Breast epithelium (tissue), 4 donors: ENCODE measurements at regions not wholly inside any gene's neighbourhood (a gene's known extent, or its start where the extent isn't known, plus 50 kb on each side); places are given as distances from the start of the nearest gene placed in this dataset.
"Not testable (repeated sequence)": the region's sequence is repeated elsewhere in the genome, so short reads cannot be mapped to it uniquely, and the experiment has no call there.

Experiments used
- DNase-seq, 2 donors: peaks; one replicate each; pipeline ENCODE4 v3.0.0-alpha.2; 2019; ENCODE audit warnings: low spot score in 2 of 2
- H3K27ac ChIP-seq, 2 donors: fragments of 200-600 bp; sonication (generic) in 1 of 2; one replicate each; pipeline ENCODE4 v1.5.1; 2016 to 2019; ENCODE audit warnings: mild to moderate bottlenecking in 1 of 2
- H3K27me3 ChIP-seq, 2 donors: fragments of 200-600 bp; sonication (generic) in 1 of 2; one replicate each; pipeline versions ENCODE4 v1.5.1 to v1.6.0; 2017 to 2019; ENCODE audit warnings: control low read depth in 1 of 2, mild to moderate bottlenecking in 1 of 2
- H3K36me3 ChIP-seq: fragments of 200-600 bp; one replicate; pipeline ENCODE4 v1.5.1; 2019
- H3K4me1 ChIP-seq, 2 donors: fragments of 200-600 bp; sonication (generic); one replicate each; pipeline ENCODE4 v1.5.1; 2016 to 2019; ENCODE audit warnings: control low read depth in 1 of 2
- H3K4me3 ChIP-seq, 3 donors: fragments of 200-600 bp; sonication (generic); 1 replicate in 2 of 3; 2 replicates in 1 of 3; pipeline ENCODE4 v1.5.1; 2016 to 2019; ENCODE audit warnings: mild to moderate bottlenecking in 3 of 3, moderate library complexity in 2 of 3
- H3K9me3 ChIP-seq, 2 donors: fragments of 200-600 bp; sonication (generic) in 1 of 2; one replicate each; pipeline ENCODE4 v1.5.1; 2016 to 2019; ENCODE audit warnings: control low read depth in 1 of 2
- POLR2A ChIP-seq: fragments of 450-650 bp; IDR thresholded peaks from one replicate; pipeline ENCODE4 v1.6.1; 2016; ENCODE audit warnings: antibody characterized with exemption, mild to moderate bottlenecking, moderate library complexity
- POLR2AphosphoS5 ChIP-seq, 3 donors: sonication (generic); formaldehyde crosslinking; IDR thresholded peaks; one replicate each; pipeline ENCODE4 v1.6.1; 2017; ENCODE audit warnings: antibody characterized with exemption in 3 of 3
- intact Hi-C: fragments of 100-400 bp; cut with DNase I; formaldehyde crosslinking; loops from one replicate; pipeline ENCODE4 v1.15.1; 2023; ENCODE audit warnings: low total_unique reads
- TF ChIP-seq, protein P1 (sequence below), 3 donors: fragments of 450-650 bp; IDR thresholded peaks; one replicate each; pipeline ENCODE4 v1.5.1; 2016 to 2017; ENCODE audit warnings: antibody characterized with exemption in 3 of 3, mild to moderate bottlenecking in 3 of 3, moderate library complexity in 3 of 3

DNA sequence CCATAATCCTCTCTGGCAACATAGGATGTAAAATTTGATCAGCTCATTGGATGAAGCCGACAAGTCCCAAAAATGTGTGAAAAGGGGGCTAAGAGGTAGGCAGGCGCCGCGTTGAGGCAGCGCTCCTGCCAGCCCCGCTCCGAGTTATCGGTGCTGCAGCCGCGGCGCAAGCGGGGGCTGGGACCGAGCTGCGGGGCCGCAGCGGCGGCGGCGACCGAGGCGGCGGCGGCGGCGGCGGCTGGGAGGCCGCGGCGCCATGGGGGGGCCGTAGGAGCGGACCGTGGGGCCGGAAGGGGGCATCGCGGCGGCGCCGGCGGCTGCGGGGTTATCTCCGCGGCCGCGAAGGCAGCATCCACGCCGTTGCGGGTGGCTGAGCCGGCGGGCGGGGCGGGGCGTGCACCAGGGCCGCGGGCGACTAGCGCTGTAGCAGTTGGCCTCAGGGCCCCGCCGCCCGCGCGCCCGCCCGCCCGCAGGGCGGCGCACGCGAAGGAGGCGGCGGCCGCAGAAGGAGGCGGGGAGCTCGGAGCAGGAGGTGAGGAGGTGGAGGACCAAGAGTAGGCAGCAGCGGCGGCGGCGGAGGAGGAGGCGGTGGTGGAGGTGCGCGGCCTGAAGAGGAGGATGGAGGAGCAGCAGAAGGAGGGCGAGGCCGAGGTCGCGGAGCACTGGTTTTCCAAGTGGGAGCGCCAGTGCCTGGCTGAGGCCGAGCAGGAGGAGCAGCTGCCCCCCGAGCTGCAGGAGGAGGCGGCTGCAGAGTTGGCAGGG is 126.0 kb upstream of the CXorf66 start:
- H3K9me3 ChIP-seq, result no peaks in the 10 kb centered on the region
- H3K4me1 ChIP-seq, result no peaks in the 10 kb centered on the region
- peaks cover 0 to 42% of the 10 kb centered on the region in 2 donors for H3K27me3 ChIP-seq
- H3K4me3 ChIP-seq, result peak overlapping the region; percentile 33 to 62 (median 42)
- TF ChIP-seq POLR2A, result no peak
- no peak for TF ChIP-seq POLR2AphosphoS5 (IDR thresholded peaks at IDR 0.05)
- TF ChIP-seq, protein P1, sequence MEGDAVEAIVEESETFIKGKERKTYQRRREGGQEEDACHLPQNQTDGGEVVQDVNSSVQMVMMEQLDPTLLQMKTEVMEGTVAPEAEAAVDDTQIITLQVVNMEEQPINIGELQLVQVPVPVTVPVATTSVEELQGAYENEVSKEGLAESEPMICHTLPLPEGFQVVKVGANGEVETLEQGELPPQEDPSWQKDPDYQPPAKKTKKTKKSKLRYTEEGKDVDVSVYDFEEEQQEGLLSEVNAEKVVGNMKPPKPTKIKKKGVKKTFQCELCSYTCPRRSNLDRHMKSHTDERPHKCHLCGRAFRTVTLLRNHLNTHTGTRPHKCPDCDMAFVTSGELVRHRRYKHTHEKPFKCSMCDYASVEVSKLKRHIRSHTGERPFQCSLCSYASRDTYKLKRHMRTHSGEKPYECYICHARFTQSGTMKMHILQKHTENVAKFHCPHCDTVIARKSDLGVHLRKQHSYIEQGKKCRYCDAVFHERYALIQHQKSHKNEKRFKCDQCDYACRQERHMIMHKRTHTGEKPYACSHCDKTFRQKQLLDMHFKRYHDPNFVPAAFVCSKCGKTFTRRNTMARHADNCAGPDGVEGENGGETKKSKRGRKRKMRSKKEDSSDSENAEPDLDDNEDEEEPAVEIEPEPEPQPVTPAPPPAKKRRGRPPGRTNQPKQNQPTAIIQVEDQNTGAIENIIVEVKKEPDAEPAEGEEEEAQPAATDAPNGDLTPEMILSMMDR (IDR thresholded peaks at IDR 0.05), result no peak
- H3K27ac ChIP-seq, result no peak overlapping the region
- intact Hi-C loops, result no loop called here
- no peaks in the 10 kb centered on the region for H3K36me3 ChIP-seq
- no peak for DNase-seq

DNA sequence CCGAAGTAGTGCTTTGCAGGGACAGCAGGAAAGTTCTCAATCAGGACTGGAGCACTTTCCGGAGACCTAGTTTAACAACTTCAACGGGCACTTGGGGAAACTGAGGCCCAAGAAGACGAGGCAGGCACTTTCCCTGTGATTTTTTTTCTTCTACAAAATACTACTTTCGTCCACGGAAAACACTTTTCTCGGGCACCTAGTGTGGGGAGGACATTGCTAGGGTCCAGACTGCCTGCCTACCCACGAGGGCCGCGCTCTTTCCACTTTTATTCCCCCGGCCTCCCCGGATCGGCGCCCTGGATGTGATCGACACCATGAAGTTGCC is 125.4 kb upstream of the CXorf66 start:
- TF ChIP-seq POLR2A (no peak), POLR2AphosphoS5 (IDR thresholded peaks at IDR 0.05) (no peak)
- TF ChIP-seq, protein P1 (IDR thresholded peaks at IDR 0.05), result no peak
- no peaks in the 10 kb centered on the region for H3K4me1 ChIP-seq
- peaks cover 0 to 37% of the 10 kb centered on the region in 2 donors for H3K27me3 ChIP-seq
- intact Hi-C loops, result no loop called here
- peak overlapping the region; percentile 33 to 62 (median 42) for H3K4me3 ChIP-seq
- no peak overlapping the region for H3K27ac ChIP-seq
- no peaks in the 10 kb centered on the region for H3K9me3 ChIP-seq
- no peaks in the 10 kb centered on the region for H3K36me3 ChIP-seq
- DNase-seq, result no peak

DNA sequence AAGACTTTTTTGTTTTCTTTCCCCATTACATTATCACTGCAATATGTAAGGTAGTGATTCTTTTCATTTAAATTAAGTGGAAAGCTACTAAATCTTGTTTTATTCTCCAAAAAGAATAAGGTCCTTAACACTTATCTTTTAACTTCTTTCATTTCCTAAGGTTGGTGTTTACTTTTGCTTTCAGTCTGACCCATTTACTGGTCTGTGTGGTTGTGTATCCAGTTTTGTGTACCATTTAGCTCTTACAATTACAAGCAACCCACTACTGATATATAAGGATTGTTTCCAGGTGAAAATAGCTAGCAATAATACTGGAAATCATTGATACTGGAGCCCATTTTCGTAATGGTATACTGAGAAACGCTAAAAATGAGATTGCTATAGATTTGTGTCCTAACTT is 123.1 kb upstream of the CXorf66 start:
- H3K9me3 ChIP-seq, result no peaks in the 10 kb centered on the region
- no peak overlapping the region for H3K27ac ChIP-seq
- H3K36me3 ChIP-seq, result no peaks in the 10 kb centered on the region
- intact Hi-C loops, result no loop called here
- no peak for DNase-seq
- no peaks in the 10 kb centered on the region for H3K4me1 ChIP-seq
- TF ChIP-seq, protein P1 (IDR thresholded peaks at IDR 0.05), result no peak
- TF ChIP-seq POLR2AphosphoS5 (IDR thresholded peaks at IDR 0.05) (no peak), POLR2A (no peak)
- H3K4me3 ChIP-seq, result no peak overlapping the region
- peaks cover 0 to 41% of the 10 kb centered on the region in 2 donors for H3K27me3 ChIP-seq

DNA sequence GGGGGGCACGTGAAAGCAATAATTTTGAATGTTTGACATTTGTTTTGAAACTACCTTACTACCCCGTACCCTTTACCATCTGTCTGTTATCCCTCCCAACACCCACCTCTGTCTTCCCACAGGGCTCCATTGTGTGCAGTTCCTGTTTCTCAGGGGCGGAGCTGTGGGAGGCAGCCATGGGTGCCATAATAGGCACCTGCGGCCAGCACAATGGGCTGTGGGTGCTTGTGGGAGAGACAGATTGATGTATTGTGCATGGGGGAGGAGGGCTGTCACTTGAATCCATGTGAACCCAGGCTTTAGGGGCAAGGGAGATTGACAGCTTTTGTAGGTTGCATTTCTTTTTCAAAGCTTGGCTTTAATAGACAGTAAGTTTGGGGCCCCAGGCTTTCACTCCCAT is 122.6 kb upstream of the CXorf66 start:
- TF ChIP-seq POLR2A (no peak), POLR2AphosphoS5 (IDR thresholded peaks at IDR 0.05) (no peak)
- TF ChIP-seq, protein P1 (IDR thresholded peaks at IDR 0.05), result no peak
- Histone ChIP-seq H3K27me3 (peaks cover 0 to 41% of the 10 kb centered on the region in 2 donors), H3K27ac (no peak overlapping the region), H3K36me3 (no peaks in the 10 kb centered on the region), H3K9me3 (no peaks in the 10 kb centered on the region), H3K4me3 (no peak overlapping the region), H3K4me1 (no peaks in the 10 kb centered on the region)
- DNase-seq, result no peak
- intact Hi-C loops, result no loop called here

DNA sequence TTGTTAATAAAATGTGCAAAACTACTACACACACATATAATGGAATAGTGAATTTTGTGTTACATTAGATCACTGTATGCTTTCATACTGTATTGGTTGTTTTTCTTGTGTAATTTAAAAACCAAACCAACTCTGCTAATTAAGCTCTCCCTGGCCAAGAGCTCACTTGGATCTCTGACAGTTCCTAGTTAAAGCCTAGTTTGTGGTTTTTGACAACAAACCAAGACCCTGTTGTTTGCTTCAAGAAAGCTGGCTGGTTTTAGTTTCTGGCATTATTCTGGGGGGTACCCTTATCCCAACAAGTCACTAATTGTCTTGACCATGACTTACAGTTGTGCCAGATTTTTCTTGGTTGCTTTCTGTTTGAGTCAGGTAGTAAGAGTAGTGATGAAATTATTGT is 121.4 kb upstream of the CXorf66 start:
- Histone ChIP-seq H3K9me3 (no peaks in the 10 kb centered on the region), H3K27ac (no peak overlapping the region), H3K4me3 (no peak overlapping the region), H3K36me3 (no peaks in the 10 kb centered on the region), H3K4me1 (no peaks in the 10 kb centered on the region), H3K27me3 (peaks cover 0 to 33% of the 10 kb centered on the region in 2 donors)
- intact Hi-C loops, result no loop called here
- TF ChIP-seq POLR2A (no peak), POLR2AphosphoS5 (IDR thresholded peaks at IDR 0.05) (no peak)
- TF ChIP-seq, protein P1 (IDR thresholded peaks at IDR 0.05), result no peak
- no peak for DNase-seq

DNA sequence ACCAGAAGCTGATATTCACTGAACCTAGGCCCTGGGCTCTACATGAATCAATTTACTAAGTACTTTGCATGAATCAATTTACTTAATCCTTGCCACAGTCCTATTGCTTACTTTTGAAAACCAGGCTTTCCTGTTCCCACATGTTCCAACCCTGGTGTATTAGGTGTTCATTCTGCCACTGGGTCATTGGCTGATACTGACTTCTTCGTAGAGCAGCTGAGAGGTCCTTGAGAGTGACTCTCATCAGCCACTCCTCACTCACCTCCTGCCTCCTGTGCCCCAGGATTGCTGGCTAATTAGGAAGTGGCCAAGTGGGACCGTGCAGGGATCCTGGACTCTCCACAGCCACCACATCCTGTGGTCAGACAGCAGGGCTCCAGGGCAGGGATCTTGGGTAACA is 109.5 kb upstream of the CXorf66 start:
- H3K27ac ChIP-seq, DNase-seq, H3K9me3 ChIP-seq, H3K4me1 ChIP-seq, H3K27me3 ChIP-seq, H3K4me3 ChIP-seq, intact Hi-C loops, H3K36me3 ChIP-seq: not testable (repeated sequence)
